Cardiac fibroblast (primary cell): ENCODE measurements at regions not wholly inside any gene's neighbourhood (a gene's known extent, or its start where the extent isn't known, plus 50 kb on each side); places are given as distances from the start of the nearest gene placed in this dataset.
"Not testable (repeated sequence)": the region's sequence is repeated elsewhere in the genome, so short reads cannot be mapped to it uniquely, and the experiment has no call there.

ENCODE experiments used
- DNase-seq, 2 donors: peaks; one replicate each; pipeline versions ENCODE4 v3.0.0 to v3.0.0-alpha.2; 2010; ENCODE audit warnings: low read depth in 2 of 2
- H3K4me3 ChIP-seq, 2 donors: replicated peaks in 1 of 2; 1 replicate in 1 of 2; 2 replicates in 1 of 2; pipeline ENCODE4 v1.5.1; 2011; ENCODE audit warnings: low read depth in 2 of 2, low read length in 2 of 2, mild to moderate bottlenecking in 2 of 2, moderate library complexity in 1 of 2
- CTCF ChIP-seq: IDR thresholded peaks from one replicate; pipeline ENCODE4 v1.5.1; 2011; ENCODE audit warnings: low read depth, mild to moderate bottlenecking, low read length, inconsistent platforms

GRCh38 chr17:64742326-64742725 is 80.2 kb upstream of the SMURF2 start:
- DNase-seq = no peak
- TF ChIP-seq CTCF = no peak
- no peak overlapping the region for H3K4me3 ChIP-seq

- peak; percentile 85 to 88 for DNase-seq
- not testable (repeated sequence) for H3K4me3 ChIP-seq
Observed at GRCh38 chr17:64741916-64742315, 79.8 kb upstream of the SMURF2 start.

- TF ChIP-seq CTCF = no peak
- peak; percentile 67 to 84 for DNase-seq
- H3K4me3 ChIP-seq = peak overlapping the region in 1 of 2 donors; percentile 14
Observed at GRCh38 chr17:64741038-64741641, 79.0 kb upstream of the SMURF2 start.

- DNase-seq = peak; percentile 54 to 82
- no peak overlapping the region for H3K4me3 ChIP-seq
Observed at GRCh38 chr17:64739316-64740058, 77.4 kb upstream of the SMURF2 start.

GRCh38 chr17:64736804-64737492 is 74.8 kb upstream of the SMURF2 start:
- DNase-seq = peak; percentile 75 to 85
- no peak overlapping the region for H3K4me3 ChIP-seq
- TF ChIP-seq CTCF = peak; percentile 70

More at GRCh38 chr17:64739316-64740058, 77.4 kb upstream of the SMURF2 start:
- no peak for TF ChIP-seq CTCF

- TF ChIP-seq CTCF = no peak
- peak; percentile 86 for DNase-seq
- H3K4me3 ChIP-seq = no peak overlapping the region
Observed at GRCh38 chr17:64732336-64733006, 70.4 kb upstream of the SMURF2 start.

- peak; percentile 33 to 81 for DNase-seq
- H3K4me3 ChIP-seq = not testable (repeated sequence)
Observed at GRCh38 chr17:64730023-64730422, 67.9 kb upstream of the SMURF2 start.
